Loucy (cell line): ENCODE measurements at regions not wholly inside any gene's neighbourhood (a gene's known extent, or its start where the extent isn't known, plus 50 kb on each side); places are given as distances from the start of the nearest gene placed in this dataset.

ENCODE experiments used
- H2AFZ ChIP-seq: fragments of 200-600 bp; sonication (generic); 2 replicates; pipeline ENCODE4 v1.6.0; 2016; ENCODE audit warnings: antibody characterized with exemption, mild to moderate bottlenecking, low read length, moderate library complexity
- H3F3A ChIP-seq: fragments of 200-600 bp; 2 replicates; pipeline ENCODE4 v1.6.0; 2016; ENCODE audit warnings: antibody characterized with exemption, low read depth, mild to moderate bottlenecking
- H3K27me3 ChIP-seq: fragments of 200-600 bp; sonication (generic); 2 replicates; pipeline ENCODE4 v1.6.1; 2014; ENCODE audit warnings: low read length, mild to moderate bottlenecking; ENCODE audit not compliant: insufficient read depth, poor library complexity, severe bottlenecking
- H3K36me3 ChIP-seq: fragments of 200-600 bp; sonication (generic); 2 replicates; pipeline ENCODE4 v1.6.1; 2016; ENCODE audit warnings: low read length; ENCODE audit not compliant: insufficient read depth
- H3K4me1 ChIP-seq: fragments of 200-600 bp; sonication (generic); 2 replicates; pipeline ENCODE4 v1.5.1; 2014; ENCODE audit warnings: low read length, mild to moderate bottlenecking; ENCODE audit not compliant: insufficient read depth, poor library complexity, severe bottlenecking
- H3K4me2 ChIP-seq: fragments of 200-600 bp; sonication (generic); 2 replicates; pipeline ENCODE4 v1.6.0; 2014; ENCODE audit warnings: antibody characterized with exemption, low read length, low read depth, mild to moderate bottlenecking; ENCODE audit not compliant: poor library complexity, severe bottlenecking
- H3K4me3 ChIP-seq: fragments of 200-600 bp; sonication (generic); 2 replicates; pipeline ENCODE4 v1.5.1; 2014; ENCODE audit warnings: low read length, mild to moderate bottlenecking, mixed read lengths; ENCODE audit not compliant: poor library complexity, severe bottlenecking
- H3K79me2 ChIP-seq: fragments of 200-600 bp; sonication (generic); 2 replicates; pipeline ENCODE4 v1.6.1; 2014; ENCODE audit warnings: low read length; ENCODE audit not compliant: insufficient read depth
- H3K9ac ChIP-seq: fragments of 200-600 bp; sonication (generic); 2 replicates; pipeline ENCODE4 v1.6.0; 2014; ENCODE audit warnings: mild to moderate bottlenecking, low read depth, low read length, moderate library complexity; ENCODE audit not compliant: poor library complexity, severe bottlenecking
- H3K9me2 ChIP-seq: fragments of 200-600 bp; sonication (generic); replicated peaks from 2 replicates; pipeline ENCODE4 v1.6.1; 2016; ENCODE audit warnings: low read depth, low read length, mixed read lengths
- H3K9me3 ChIP-seq: fragments of 200-600 bp; sonication (generic); 2 replicates; pipeline ENCODE4 v1.6.1; 2014; ENCODE audit warnings: mild to moderate bottlenecking, antibody characterized with exemption, low read length, low read depth; ENCODE audit not compliant: insufficient read depth
- H4K20me1 ChIP-seq: fragments of 200-600 bp; sonication (generic); 2 replicates; pipeline ENCODE4 v1.6.0; 2014; ENCODE audit warnings: antibody characterized with exemption, low read length, mild to moderate bottlenecking; ENCODE audit not compliant: insufficient read depth, poor library complexity, severe bottlenecking
- EZH2phosphoT487 ChIP-seq: fragments of 200-600 bp; IDR thresholded peaks from 2 replicates; pipeline ENCODE4 v1.6.1; 2018; ENCODE audit warnings: antibody characterized with exemption, mild to moderate bottlenecking, moderate library complexity, borderline replicate concordance
- TF ChIP-seq, protein P1 (sequence below): fragments of 200-600 bp; sonication (generic); conservative IDR thresholded peaks from 2 replicates; pipeline ENCODE4 v1.5.1; 2014; ENCODE audit warnings: mild to moderate bottlenecking, antibody characterized with exemption, low read length

DNA sequence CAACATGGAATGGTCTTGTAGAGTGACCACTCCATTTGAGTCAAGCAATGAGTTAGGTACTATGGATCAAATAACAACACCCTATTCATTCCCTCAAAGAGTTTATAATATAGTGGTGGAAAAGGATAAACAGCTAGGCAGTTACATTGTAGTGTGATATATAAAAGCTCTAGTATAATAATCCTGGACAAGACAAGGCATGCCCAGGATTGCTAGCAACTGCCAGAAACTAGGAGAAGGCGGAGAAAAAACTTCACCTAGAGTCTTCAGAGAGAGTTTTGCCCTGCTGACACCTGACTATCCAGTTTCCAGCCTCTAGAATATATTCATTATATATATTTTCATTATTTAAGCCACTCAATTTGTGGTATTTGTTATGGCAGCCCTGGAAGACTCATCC is 530.6 kb downstream of the KLF12 start:
- Histone ChIP-seq H3K27me3 (no peaks in the 10 kb centered on the region), H3F3A (no peaks in the 10 kb centered on the region), H4K20me1 (no peaks in the 10 kb centered on the region), H3K79me2 (no peaks in the 10 kb centered on the region), H3K9me2 (no peaks in the 10 kb centered on the region), H3K4me3 (no peak overlapping the region), H3K9me3 (no peaks in the 10 kb centered on the region), H2AFZ (no peak overlapping the region), H3K4me1 (no peaks in the 10 kb centered on the region), H3K36me3 (no peaks in the 10 kb centered on the region), H3K9ac (no peak overlapping the region), H3K4me2 (no peak overlapping the region)
- no peak for TF ChIP-seq EZH2phosphoT487
- TF ChIP-seq, protein P1, sequence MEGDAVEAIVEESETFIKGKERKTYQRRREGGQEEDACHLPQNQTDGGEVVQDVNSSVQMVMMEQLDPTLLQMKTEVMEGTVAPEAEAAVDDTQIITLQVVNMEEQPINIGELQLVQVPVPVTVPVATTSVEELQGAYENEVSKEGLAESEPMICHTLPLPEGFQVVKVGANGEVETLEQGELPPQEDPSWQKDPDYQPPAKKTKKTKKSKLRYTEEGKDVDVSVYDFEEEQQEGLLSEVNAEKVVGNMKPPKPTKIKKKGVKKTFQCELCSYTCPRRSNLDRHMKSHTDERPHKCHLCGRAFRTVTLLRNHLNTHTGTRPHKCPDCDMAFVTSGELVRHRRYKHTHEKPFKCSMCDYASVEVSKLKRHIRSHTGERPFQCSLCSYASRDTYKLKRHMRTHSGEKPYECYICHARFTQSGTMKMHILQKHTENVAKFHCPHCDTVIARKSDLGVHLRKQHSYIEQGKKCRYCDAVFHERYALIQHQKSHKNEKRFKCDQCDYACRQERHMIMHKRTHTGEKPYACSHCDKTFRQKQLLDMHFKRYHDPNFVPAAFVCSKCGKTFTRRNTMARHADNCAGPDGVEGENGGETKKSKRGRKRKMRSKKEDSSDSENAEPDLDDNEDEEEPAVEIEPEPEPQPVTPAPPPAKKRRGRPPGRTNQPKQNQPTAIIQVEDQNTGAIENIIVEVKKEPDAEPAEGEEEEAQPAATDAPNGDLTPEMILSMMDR: no peak

DNA sequence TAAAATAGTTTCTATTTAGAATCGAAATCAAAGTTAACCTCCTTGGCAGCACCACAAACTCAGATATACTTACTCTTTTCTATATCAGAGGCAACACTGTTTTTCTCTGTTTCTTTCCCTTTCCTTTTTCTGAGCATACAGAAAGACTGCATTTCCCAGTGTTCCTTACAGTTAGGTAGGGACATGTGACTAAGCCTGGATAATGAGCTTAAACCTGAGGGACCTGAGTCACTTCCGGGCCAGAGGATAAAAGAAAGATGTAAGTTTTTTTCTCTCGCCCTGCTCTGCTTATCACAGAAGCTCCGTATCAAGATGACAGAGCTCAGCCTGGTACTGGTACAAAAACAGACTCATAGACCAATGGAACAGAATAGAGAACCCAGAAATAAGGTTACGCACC is 531.9 kb downstream of the KLF12 start:
- H3K27me3 ChIP-seq: no peaks in the 10 kb centered on the region
- no peaks in the 10 kb centered on the region for H3F3A ChIP-seq
- no peaks in the 10 kb centered on the region for H3K9me3 ChIP-seq
- H3K9me2 ChIP-seq: no peaks in the 10 kb centered on the region
- TF ChIP-seq, protein P1: no peak
- no peak for TF ChIP-seq EZH2phosphoT487
- H3K4me1 ChIP-seq: no peaks in the 10 kb centered on the region
- H3K79me2 ChIP-seq: no peaks in the 10 kb centered on the region
- no peak overlapping the region for H3K4me2 ChIP-seq
- H3K36me3 ChIP-seq: no peaks in the 10 kb centered on the region
- no peak overlapping the region for H3K4me3 ChIP-seq
- H4K20me1 ChIP-seq: no peaks in the 10 kb centered on the region
- H3K9ac ChIP-seq: no peak overlapping the region
- no peak overlapping the region for H2AFZ ChIP-seq

DNA sequence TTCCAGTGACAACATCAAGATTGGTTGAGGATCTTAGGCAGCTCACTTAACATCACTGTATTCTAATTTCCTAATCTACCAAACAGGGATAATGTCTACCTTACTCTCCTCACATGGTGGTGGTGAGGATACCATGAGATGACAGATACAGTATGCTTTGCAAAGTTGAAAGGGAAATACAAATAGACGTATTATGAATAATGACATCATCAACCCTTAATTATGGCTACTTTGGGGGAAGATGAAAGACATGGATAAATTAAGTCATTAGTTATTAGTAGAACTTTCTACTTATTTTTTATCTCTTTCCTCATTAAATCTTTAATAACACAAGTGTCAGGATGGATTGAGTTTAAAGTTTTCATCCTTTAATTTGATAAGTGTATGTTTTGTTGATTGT is 532.5 kb downstream of the KLF12 start:
- TF ChIP-seq, protein P1: no peak
- TF ChIP-seq EZH2phosphoT487: no peak

More for the DNA sequence above, 532.5 kb downstream of the KLF12 start:
- Histone ChIP-seq H3K9me3 (no peaks in the 10 kb centered on the region), H2AFZ (no peak overlapping the region), H3K36me3 (no peaks in the 10 kb centered on the region), H4K20me1 (no peaks in the 10 kb centered on the region), H3K9ac (no peak overlapping the region), H3K9me2 (no peaks in the 10 kb centered on the region), H3F3A (no peaks in the 10 kb centered on the region), H3K27me3 (no peaks in the 10 kb centered on the region), H3K79me2 (no peaks in the 10 kb centered on the region), H3K4me2 (no peak overlapping the region), H3K4me3 (no peak overlapping the region), H3K4me1 (no peaks in the 10 kb centered on the region)
